Esophagus squamous epithelium (tissue), 5 donors: ENCODE measurements at regions not wholly inside any gene's neighbourhood (a gene's known extent, or its start where the extent isn't known, plus 50 kb on each side); places are given as distances from the start of the nearest gene placed in this dataset.

Experiments used
- DNase-seq: peaks from one replicate; lab custom pipeline; 2025; lab: John Stamatoyannopoulos, UW
- H3K27ac ChIP-seq, 4 donors: fragments of 200-600 bp; sonication (generic); one replicate each; pipeline ENCODE4 v1.5.1; 2016 to 2019; ENCODE audit warnings: mild to moderate bottlenecking in 1 of 4
- H3K27me3 ChIP-seq, 4 donors: fragments of 200-600 bp; sonication (generic); 1 replicate in 3 of 4; 2 replicates in 1 of 4; pipeline versions ENCODE4 v1.5.1 to v1.6.0; 2017 to 2021; ENCODE audit warnings: antibody characterized with exemption in 1 of 4
- H3K36me3 ChIP-seq, 3 donors: fragments of 200-600 bp; sonication (generic); one replicate each; pipeline ENCODE4 v1.5.1; 2016 to 2019
- H3K4me1 ChIP-seq, 3 donors: fragments of 200-600 bp; sonication (generic); one replicate each; pipeline ENCODE4 v1.5.1; 2017 to 2019
- H3K4me3 ChIP-seq, 4 donors: fragments of 200-600 bp; sonication (generic); 1 replicate in 3 of 4; 2 replicates in 1 of 4; pipeline ENCODE4 v1.5.1; 2016 to 2019; ENCODE audit warnings: mild to moderate bottlenecking in 2 of 4, moderate library complexity in 1 of 4
- H3K9me3 ChIP-seq, 3 donors: fragments of 200-600 bp; sonication (generic); one replicate each; pipeline ENCODE4 v1.5.1; 2016 to 2019
- POLR2A ChIP-seq, 4 donors: fragments of 450-650 bp; IDR thresholded peaks; one replicate each; pipeline ENCODE4 v1.6.1; 2017; ENCODE audit warnings: antibody characterized with exemption in 4 of 4, mild to moderate bottlenecking in 4 of 4, moderate library complexity in 3 of 4
- WGBS, 2 donors: methylation state at CpG; one replicate each; pipeline ENCODE4 v1.1.5; 2018; 5-methylcytosine and 5-hydroxymethylcytosine counted together
- intact Hi-C: fragments of 100-400 bp; cut with DNase I; formaldehyde crosslinking; loops from one replicate; pipeline ENCODE4 v1.15.0; 2022
- TF ChIP-seq, protein P1 (sequence below), 6 experiments: fragments of 450-650 bp in 4 of 6; fragments of 200-600 bp in 2 of 6; sonication (generic) in 2 of 6; IDR thresholded peaks; one replicate each; pipeline ENCODE4 v1.5.1; 2016 to 2019; ENCODE audit warnings: antibody characterized with exemption in 6 of 6, mild to moderate bottlenecking in 4 of 6, moderate library complexity in 4 of 6
- donor health status: DM: yes; HTN: yes; CAD: no.

DNA sequence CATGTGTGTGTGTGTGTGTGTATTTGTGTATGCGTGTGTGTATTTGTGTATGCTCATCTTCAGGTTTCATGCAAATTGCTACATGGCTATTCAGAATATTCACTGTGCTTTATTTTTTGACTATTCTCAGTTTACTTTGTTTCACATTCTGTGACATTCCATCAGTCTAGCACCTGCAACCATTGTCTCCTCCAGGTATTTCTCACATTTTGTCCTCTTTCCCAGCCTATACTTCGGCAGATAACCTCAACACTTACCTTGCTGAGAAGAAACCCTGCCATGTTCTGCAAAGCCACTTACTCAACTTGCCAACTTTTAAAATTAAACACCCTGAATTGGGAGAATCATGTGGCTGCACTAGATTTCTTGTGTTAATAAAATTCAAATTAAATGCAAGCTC lies 135.4 kb upstream of the REG3A start:
- WGBS, 2 donors: 66 to 80% methylated on average over 2 of the region's 2 CpGs
- DNase-seq: no peak
- Histone ChIP-seq H3K27me3 (no peaks in the 10 kb centered on the region), H3K36me3 (no peaks in the 10 kb centered on the region), H3K4me3 (no peak overlapping the region), H3K4me1 (no peaks in the 10 kb centered on the region), H3K9me3 (no peaks in the 10 kb centered on the region), H3K27ac (no peak overlapping the region)
- intact Hi-C loops: no loop called here
- TF ChIP-seq, protein P1, sequence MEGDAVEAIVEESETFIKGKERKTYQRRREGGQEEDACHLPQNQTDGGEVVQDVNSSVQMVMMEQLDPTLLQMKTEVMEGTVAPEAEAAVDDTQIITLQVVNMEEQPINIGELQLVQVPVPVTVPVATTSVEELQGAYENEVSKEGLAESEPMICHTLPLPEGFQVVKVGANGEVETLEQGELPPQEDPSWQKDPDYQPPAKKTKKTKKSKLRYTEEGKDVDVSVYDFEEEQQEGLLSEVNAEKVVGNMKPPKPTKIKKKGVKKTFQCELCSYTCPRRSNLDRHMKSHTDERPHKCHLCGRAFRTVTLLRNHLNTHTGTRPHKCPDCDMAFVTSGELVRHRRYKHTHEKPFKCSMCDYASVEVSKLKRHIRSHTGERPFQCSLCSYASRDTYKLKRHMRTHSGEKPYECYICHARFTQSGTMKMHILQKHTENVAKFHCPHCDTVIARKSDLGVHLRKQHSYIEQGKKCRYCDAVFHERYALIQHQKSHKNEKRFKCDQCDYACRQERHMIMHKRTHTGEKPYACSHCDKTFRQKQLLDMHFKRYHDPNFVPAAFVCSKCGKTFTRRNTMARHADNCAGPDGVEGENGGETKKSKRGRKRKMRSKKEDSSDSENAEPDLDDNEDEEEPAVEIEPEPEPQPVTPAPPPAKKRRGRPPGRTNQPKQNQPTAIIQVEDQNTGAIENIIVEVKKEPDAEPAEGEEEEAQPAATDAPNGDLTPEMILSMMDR (IDR thresholded peaks at IDR 0.05): no peak
- TF ChIP-seq POLR2A (IDR thresholded peaks at IDR 0.05): no peak

DNA sequence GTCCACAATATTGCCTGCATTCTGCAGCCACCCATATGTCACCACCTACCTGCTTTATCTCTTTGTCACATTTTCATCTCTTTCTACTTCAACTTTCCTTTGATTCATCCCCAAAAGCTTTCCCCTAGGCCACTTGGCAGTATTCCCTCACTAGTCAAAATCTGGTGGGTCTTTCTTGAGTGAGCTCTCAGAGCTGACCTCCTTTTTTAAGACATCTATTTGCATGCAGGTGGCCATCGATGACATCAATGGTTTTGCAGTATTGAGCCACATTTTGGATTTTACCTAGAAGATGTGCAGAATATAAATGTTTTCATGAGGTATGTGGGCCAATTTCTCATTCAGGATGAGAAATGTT lies 133.4 kb upstream of the REG3A start:
- WGBS, 2 donors: 64 to 69% methylated on average over 1 of the region's 1 CpG
- TF ChIP-seq, protein P1 (IDR thresholded peaks at IDR 0.05): no peak
- no peak for TF ChIP-seq POLR2A (IDR thresholded peaks at IDR 0.05)
- no peak for DNase-seq
- no peaks in the 10 kb centered on the region for H3K27me3 ChIP-seq
- intact Hi-C loops: no loop called here
- H3K4me1 ChIP-seq: no peaks in the 10 kb centered on the region
- no peaks in the 10 kb centered on the region for H3K9me3 ChIP-seq
- no peaks in the 10 kb centered on the region for H3K36me3 ChIP-seq
- H3K27ac ChIP-seq: no peak overlapping the region
- H3K4me3 ChIP-seq: no peak overlapping the region

DNA sequence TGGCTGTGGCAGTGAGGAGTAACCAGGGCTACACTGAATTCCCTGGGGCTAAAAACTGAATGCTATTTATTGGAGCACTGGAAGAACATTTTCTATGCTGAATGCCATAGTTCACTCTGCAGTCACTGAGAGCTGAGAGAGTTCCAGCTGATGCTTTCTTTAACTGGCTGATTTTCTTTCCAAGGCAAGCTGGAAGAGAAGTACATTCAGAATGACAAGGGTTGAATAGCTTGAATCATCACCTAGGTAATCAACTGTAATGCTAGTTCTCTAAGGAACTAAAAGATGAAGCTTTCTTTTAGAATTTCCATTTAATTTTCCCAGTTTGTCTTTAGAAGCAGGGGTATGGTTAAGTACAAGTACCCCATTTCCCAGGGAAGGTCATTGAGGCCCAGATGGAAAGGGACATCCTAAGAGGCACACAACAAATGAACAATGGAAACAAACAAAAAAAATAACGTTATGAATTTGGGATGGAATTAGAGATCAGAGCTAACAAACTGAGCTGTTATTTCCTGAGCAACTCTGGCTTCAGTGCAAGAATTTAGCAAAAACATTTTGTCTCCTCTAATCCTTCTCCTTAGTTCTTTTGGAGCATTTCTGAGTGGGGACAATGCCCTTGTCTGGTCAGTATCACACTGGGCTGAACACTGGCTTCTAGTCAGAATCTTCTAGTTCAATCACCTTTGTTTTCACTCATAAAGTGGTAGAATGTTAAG lies 132.8 kb upstream of the REG3A start:
- DNase-seq: no peak
- no peak for TF ChIP-seq POLR2A (IDR thresholded peaks at IDR 0.05)
- TF ChIP-seq, protein P1 (IDR thresholded peaks at IDR 0.05): no peak
- no peaks in the 10 kb centered on the region for H3K4me1 ChIP-seq
- H3K9me3 ChIP-seq: no peaks in the 10 kb centered on the region
- WGBS, 2 donors: 24 to 35% methylated on average over 1 of the region's 1 CpG
- H3K27me3 ChIP-seq: no peaks in the 10 kb centered on the region
- H3K36me3 ChIP-seq: no peaks in the 10 kb centered on the region
- intact Hi-C loops: no loop called here
- no peak overlapping the region for H3K27ac ChIP-seq
- H3K4me3 ChIP-seq: no peak overlapping the region

DNA sequence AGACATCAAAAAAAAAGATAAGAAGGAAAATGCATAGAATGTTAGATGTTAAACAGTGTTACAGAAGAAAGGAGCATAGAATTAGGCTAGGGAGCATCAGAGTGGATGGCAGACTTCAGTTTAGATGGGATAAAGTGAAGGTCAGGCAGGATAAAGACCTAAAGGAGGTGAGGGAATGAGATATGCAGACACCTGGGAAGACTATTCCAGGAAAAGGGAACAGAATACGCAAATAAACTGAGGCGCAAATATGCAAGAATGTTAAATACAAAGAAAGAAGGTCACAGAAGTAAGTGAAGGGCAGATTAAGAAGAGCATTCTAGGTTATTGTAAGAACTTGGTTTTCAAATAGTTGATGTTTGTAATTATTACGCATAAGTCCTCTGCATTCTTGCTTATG lies 116.3 kb upstream of the REG3A start:
- Histone ChIP-seq H3K9me3 (no peaks in the 10 kb centered on the region), H3K4me1 (no peaks in the 10 kb centered on the region), H3K4me3 (no peak overlapping the region), H3K36me3 (no peaks in the 10 kb centered on the region), H3K27ac (no peak overlapping the region), H3K27me3 (no peaks in the 10 kb centered on the region)
- no peak for DNase-seq
- TF ChIP-seq POLR2A (IDR thresholded peaks at IDR 0.05): no peak
- TF ChIP-seq, protein P1 (IDR thresholded peaks at IDR 0.05): no peak
- 83 to 88% methylated on average over 3 of the region's 3 CpGs for WGBS, 2 donors
- intact Hi-C loops: no loop called here

DNA sequence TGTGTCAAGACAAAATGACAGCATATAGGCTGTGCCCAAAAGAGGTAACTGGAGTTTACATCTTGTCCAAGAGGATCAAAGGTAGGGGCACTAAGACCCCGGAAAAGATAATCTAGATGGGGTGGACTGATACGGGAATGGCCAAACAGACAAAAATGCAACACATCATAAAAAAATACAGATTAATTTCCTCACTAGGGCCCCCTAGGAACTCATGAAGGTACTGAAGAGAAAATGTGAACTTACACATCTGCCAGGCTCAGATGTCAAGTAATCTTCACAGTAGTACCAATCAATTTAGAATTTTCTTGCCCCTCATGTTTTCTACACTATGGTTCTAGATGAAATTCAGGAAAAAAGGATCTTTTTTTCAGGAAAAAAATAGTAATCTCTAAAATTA lies 115.6 kb upstream of the REG3A start:
- no peak overlapping the region for H3K27ac ChIP-seq
- no peaks in the 10 kb centered on the region for H3K27me3 ChIP-seq
- no peaks in the 10 kb centered on the region for H3K36me3 ChIP-seq
- 56 to 61% methylated on average over 2 of the region's 2 CpGs for WGBS, 2 donors
- no peaks in the 10 kb centered on the region for H3K9me3 ChIP-seq
- H3K4me1 ChIP-seq: no peaks in the 10 kb centered on the region
- TF ChIP-seq, protein P1 (IDR thresholded peaks at IDR 0.05): no peak
- no peak for TF ChIP-seq POLR2A (IDR thresholded peaks at IDR 0.05)
- intact Hi-C loops: no loop called here
- H3K4me3 ChIP-seq: no peak overlapping the region
- no peak for DNase-seq
